NAMALWA (cell line): ENCODE measurements at regions not wholly inside any gene's neighbourhood (a gene's known extent, or its start where the extent isn't known, plus 50 kb on each side); places are given as distances from the start of the nearest gene placed in this dataset.

ENCODE experiments used
- DNase-seq: peaks from one replicate; pipeline ENCODE4 v3.0.0-alpha.2; 2015; ENCODE audit warnings: low spot score

GRCh38 chr3:72432246-72432645, 416.0 kb downstream of the SHQ1 start:
- no peak for DNase-seq

GRCh38 chr3:72429589-72430353, 418.5 kb downstream of the SHQ1 start:
- DNase-seq: no peak

GRCh38 chr3:72428803-72429202, 419.4 kb downstream of the SHQ1 start:
- no peak for DNase-seq

- DNase-seq: no peak
Measured at GRCh38 chr3:72427624-72428023, 420.6 kb downstream of the SHQ1 start.

GRCh38 chr3:72426618-72427397, 421.4 kb downstream of the SHQ1 start:
- no peak for DNase-seq

- no peak for DNase-seq
Measured at GRCh38 chr3:72423643-72424042, 424.6 kb downstream of the SHQ1 start.

GRCh38 chr3:72421786-72422185, 426.5 kb downstream of the SHQ1 start:
- DNase-seq: no peak

GRCh38 chr3:72421126-72421525, 427.1 kb downstream of the SHQ1 start:
- no peak for DNase-seq

- no peak for DNase-seq
Measured at GRCh38 chr3:72418856-72419255, 429.4 kb downstream of the SHQ1 start.

- DNase-seq: no peak
Measured at GRCh38 chr3:72418244-72418643, 430.0 kb downstream of the SHQ1 start.

- DNase-seq: no peak
Measured at GRCh38 chr3:72414481-72415016, 433.7 kb downstream of the SHQ1 start.

- no peak for DNase-seq
Measured at GRCh38 chr3:72413228-72413627, 435.0 kb downstream of the SHQ1 start.

- no peak for DNase-seq
Measured at GRCh38 chr3:72412340-72412956, 435.8 kb downstream of the SHQ1 start.

GRCh38 chr3:72411843-72412242, 436.4 kb downstream of the SHQ1 start:
- no peak for DNase-seq

- no peak for DNase-seq
Measured at GRCh38 chr3:72411126-72411525, 437.1 kb downstream of the SHQ1 start.

- no peak for DNase-seq
Measured at GRCh38 chr3:72408983-72409779, 439.1 kb downstream of the SHQ1 start.

- DNase-seq: no peak
Measured at GRCh38 chr3:72407766-72408165, 440.5 kb downstream of the SHQ1 start.

GRCh38 chr3:72405943-72406566, 442.2 kb downstream of the SHQ1 start:
- no peak for DNase-seq

- no peak for DNase-seq
Measured at GRCh38 chr3:72401005-72401545, 447.2 kb downstream of the SHQ1 start.

GRCh38 chr3:72398781-72399180, 449.5 kb downstream of the SHQ1 start:
- DNase-seq: no peak

GRCh38 chr3:72397586-72397985, 450.7 kb downstream of the SHQ1 start:
- no peak for DNase-seq
